Ascending aorta (tissue), 2 donors: ENCODE measurements at regions not wholly inside any gene's neighbourhood (a gene's known extent, or its start where the extent isn't known, plus 50 kb on each side); places are given as distances from the start of the nearest gene placed in this dataset.

Experiments used
- DNase-seq, 2 donors: peaks; one replicate each; pipeline ENCODE4 v3.0.0-alpha.2; 2019; ENCODE audit warnings: low spot score in 2 of 2
- H3K27ac ChIP-seq, 2 donors: fragments of 200-600 bp; sonication (generic); one replicate each; pipeline ENCODE4 v1.5.1; 2016 to 2017; ENCODE audit warnings: mild to moderate bottlenecking in 1 of 2
- H3K27me3 ChIP-seq: fragments of 200-600 bp; sonication (generic); one replicate; pipeline ENCODE4 v1.5.1; 2017
- H3K36me3 ChIP-seq, 2 donors: fragments of 200-600 bp; sonication (generic); one replicate each; pipeline ENCODE4 v1.5.1; 2016
- H3K4me1 ChIP-seq, 2 donors: fragments of 200-600 bp; sonication (generic); one replicate each; pipeline ENCODE4 v1.5.1; 2016 to 2017; ENCODE audit warnings: mild to moderate bottlenecking in 1 of 2
- H3K4me3 ChIP-seq, 2 donors: fragments of 200-600 bp; sonication (generic); one replicate each; pipeline ENCODE4 v1.5.1; 2016 to 2017; ENCODE audit warnings: mild to moderate bottlenecking in 1 of 2
- H3K9me3 ChIP-seq, 2 donors: fragments of 200-600 bp; sonication (generic); one replicate each; pipeline ENCODE4 v1.5.1; 2016
- CTCF ChIP-seq, 3 experiments: fragments of 200-600 bp in 2 of 3; fragments of 450-650 bp in 1 of 3; sonication (generic) in 2 of 3; IDR thresholded peaks; one replicate each; pipeline ENCODE4 v1.5.1; 2016 to 2019; ENCODE audit warnings: antibody characterized with exemption in 3 of 3, mild to moderate bottlenecking in 1 of 3, moderate library complexity in 1 of 3
- intact Hi-C: fragments of 100-400 bp; cut with DNase I; formaldehyde crosslinking; loops from one replicate; pipeline ENCODE4 v1.15.1; 2023

DNA sequence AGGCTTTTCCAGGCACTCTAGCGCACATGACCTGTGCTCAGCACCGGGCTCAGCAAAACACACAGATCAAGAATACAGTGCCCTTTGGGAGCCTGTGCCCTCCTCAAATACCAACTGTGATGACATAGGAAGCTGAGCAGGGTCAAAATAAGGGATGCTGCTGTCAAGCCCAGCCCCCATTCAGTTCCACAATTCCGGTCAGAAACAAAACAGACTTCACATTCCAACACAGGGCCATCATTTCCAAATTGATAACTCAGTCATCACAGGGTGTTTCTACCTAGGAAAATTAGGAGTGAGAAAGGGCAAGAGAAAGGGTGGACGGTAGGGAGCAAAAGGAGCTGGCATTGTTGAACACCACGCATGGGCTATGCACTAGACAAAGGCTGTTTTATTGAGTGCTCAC, 158.4 kb upstream of the CCDC54 start:
- no peak for TF ChIP-seq CTCF (IDR thresholded peaks at IDR 0.05)
- intact Hi-C loops, result no loop called here

GRCh38 chr3:107220538-107220937, 156.7 kb upstream of the CCDC54 start:
- no peaks in the 10 kb centered on the region for H3K27me3 ChIP-seq
- TF ChIP-seq CTCF (IDR thresholded peaks at IDR 0.05), result no peak
- H3K4me1 ChIP-seq, result no peaks in the 10 kb centered on the region
- H3K27ac ChIP-seq, result no peak overlapping the region
- intact Hi-C loops, result no loop called here
- no peak for DNase-seq
- H3K9me3 ChIP-seq, result no peaks in the 10 kb centered on the region
- no peaks in the 10 kb centered on the region for H3K36me3 ChIP-seq
- no peak overlapping the region for H3K4me3 ChIP-seq

More for the DNA sequence above, 158.4 kb upstream of the CCDC54 start:
- no peak overlapping the region for H3K27ac ChIP-seq
- DNase-seq, result no peak
- no peaks in the 10 kb centered on the region for H3K36me3 ChIP-seq
- H3K27me3 ChIP-seq, result no peaks in the 10 kb centered on the region
- H3K4me3 ChIP-seq, result no peak overlapping the region
- no peaks in the 10 kb centered on the region for H3K9me3 ChIP-seq
- no peaks in the 10 kb centered on the region for H3K4me1 ChIP-seq

- Histone ChIP-seq H3K36me3 (no peaks in the 10 kb centered on the region), H3K4me3 (no peak overlapping the region), H3K9me3 (no peaks in the 10 kb centered on the region), H3K4me1 (no peaks in the 10 kb centered on the region), H3K27me3 (no peaks in the 10 kb centered on the region), H3K27ac (no peak overlapping the region)
- intact Hi-C loops, result no loop called here
- no peak for DNase-seq
- TF ChIP-seq CTCF (IDR thresholded peaks at IDR 0.05), result no peak
Measured at GRCh38 chr3:107221856-107222255, 155.4 kb upstream of the CCDC54 start.

DNA sequence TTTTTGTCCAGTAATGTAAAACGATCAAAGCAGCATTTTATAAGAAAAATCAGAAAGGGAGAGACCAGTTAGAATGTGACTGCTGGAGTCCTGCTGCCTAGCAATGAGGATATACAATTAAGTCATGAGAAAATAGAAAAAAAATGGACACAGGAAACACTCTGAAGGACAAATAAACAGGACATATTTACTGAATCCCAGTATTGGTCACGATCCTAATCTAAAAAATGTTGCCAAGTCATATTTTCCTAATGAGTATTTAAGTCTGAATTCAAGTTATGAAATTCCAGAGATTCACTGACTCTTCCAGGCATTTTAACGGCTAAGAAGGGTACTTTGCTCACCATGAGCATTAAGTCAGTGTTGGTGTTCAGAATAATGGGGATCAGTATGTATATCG, 154.3 kb upstream of the CCDC54 start:
- no peak for TF ChIP-seq CTCF (IDR thresholded peaks at IDR 0.05)
- H3K4me3 ChIP-seq, result no peak overlapping the region
- no peak for DNase-seq
- no peaks in the 10 kb centered on the region for H3K27me3 ChIP-seq
- H3K36me3 ChIP-seq, result no peaks in the 10 kb centered on the region
- H3K27ac ChIP-seq, result no peak overlapping the region
- H3K4me1 ChIP-seq, result no peaks in the 10 kb centered on the region
- H3K9me3 ChIP-seq, result no peaks in the 10 kb centered on the region
- intact Hi-C loops, result no loop called here

- H3K27me3 ChIP-seq, result no peaks in the 10 kb centered on the region
- intact Hi-C loops, result no loop called here
Measured at GRCh38 chr3:107224026-107224596, 153.1 kb upstream of the CCDC54 start.

More at GRCh38 chr3:107224026-107224596, 153.1 kb upstream of the CCDC54 start:
- Histone ChIP-seq H3K9me3 (no peaks in the 10 kb centered on the region), H3K27ac (no peak overlapping the region), H3K36me3 (no peaks in the 10 kb centered on the region), H3K4me1 (no peaks in the 10 kb centered on the region), H3K4me3 (no peak overlapping the region)
- DNase-seq, result no peak
- TF ChIP-seq CTCF (IDR thresholded peaks at IDR 0.05), result no peak
